ENCODE measurements at regions not wholly inside any gene's neighbourhood (a gene's known extent, or its start where the extent isn't known, plus 50 kb on each side); places are given as distances from the start of the nearest gene placed in this dataset.

- TF ChIP-seq, protein P1, sequence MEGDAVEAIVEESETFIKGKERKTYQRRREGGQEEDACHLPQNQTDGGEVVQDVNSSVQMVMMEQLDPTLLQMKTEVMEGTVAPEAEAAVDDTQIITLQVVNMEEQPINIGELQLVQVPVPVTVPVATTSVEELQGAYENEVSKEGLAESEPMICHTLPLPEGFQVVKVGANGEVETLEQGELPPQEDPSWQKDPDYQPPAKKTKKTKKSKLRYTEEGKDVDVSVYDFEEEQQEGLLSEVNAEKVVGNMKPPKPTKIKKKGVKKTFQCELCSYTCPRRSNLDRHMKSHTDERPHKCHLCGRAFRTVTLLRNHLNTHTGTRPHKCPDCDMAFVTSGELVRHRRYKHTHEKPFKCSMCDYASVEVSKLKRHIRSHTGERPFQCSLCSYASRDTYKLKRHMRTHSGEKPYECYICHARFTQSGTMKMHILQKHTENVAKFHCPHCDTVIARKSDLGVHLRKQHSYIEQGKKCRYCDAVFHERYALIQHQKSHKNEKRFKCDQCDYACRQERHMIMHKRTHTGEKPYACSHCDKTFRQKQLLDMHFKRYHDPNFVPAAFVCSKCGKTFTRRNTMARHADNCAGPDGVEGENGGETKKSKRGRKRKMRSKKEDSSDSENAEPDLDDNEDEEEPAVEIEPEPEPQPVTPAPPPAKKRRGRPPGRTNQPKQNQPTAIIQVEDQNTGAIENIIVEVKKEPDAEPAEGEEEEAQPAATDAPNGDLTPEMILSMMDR (IDR thresholded peaks at IDR 0.05; ENCODE audit: low read depth, low read length), result no peak
- no peak for TF ChIP-seq EZH2phosphoT487 (IDR thresholded peaks at IDR 0.05; ENCODE audit: low read depth)
Observed at GRCh38 chr11:90496722-90497121, 273.9 kb upstream of the CHORDC1 start.
